Ishikawa (cell line): ENCODE measurements at regions not wholly inside any gene's neighbourhood (a gene's known extent, or its start where the extent isn't known, plus 50 kb on each side); places are given as distances from the start of the nearest gene placed in this dataset.

Source experiments
- CEBPB ChIP-seq: IDR thresholded peaks from 2 replicates; pipeline ENCODE4 v1.6.1; 2012
- CREB1 ChIP-seq: IDR thresholded peaks from 2 replicates; pipeline ENCODE4 v1.6.1; 2012; ENCODE audit warnings: low read depth
- EGR1 ChIP-seq: IDR thresholded peaks from 2 replicates; pipeline ENCODE4 v1.6.1; 2012
- EP300 ChIP-seq: IDR thresholded peaks from 2 replicates; pipeline ENCODE4 v1.6.1; 2012; ENCODE audit warnings: borderline replicate concordance
- FOXM1 ChIP-seq: IDR thresholded peaks from 2 replicates; pipeline ENCODE4 v1.6.1; 2012; ENCODE audit warnings: low read depth, borderline replicate concordance
- NFIC ChIP-seq: IDR thresholded peaks from 2 replicates; pipeline ENCODE4 v1.6.1; 2012
- RAD21 ChIP-seq: IDR thresholded peaks from 2 replicates; pipeline ENCODE4 v1.6.1; 2012; ENCODE audit warnings: low read depth
- TAF1 ChIP-seq: IDR thresholded peaks from 2 replicates; pipeline ENCODE4 v1.6.1; 2012; ENCODE audit warnings: low read depth, mild to moderate bottlenecking
- TCF12 ChIP-seq: IDR thresholded peaks from 2 replicates; pipeline ENCODE4 v1.6.1; 2012; ENCODE audit warnings: low read depth
- TEAD4 ChIP-seq: IDR thresholded peaks from 2 replicates; pipeline ENCODE4 v1.6.1; 2012
- USF1 ChIP-seq: IDR thresholded peaks from 2 replicates; pipeline ENCODE4 v1.6.1; 2012
- YY1 ChIP-seq: IDR thresholded peaks from 2 replicates; pipeline ENCODE4 v1.6.1; 2012; ENCODE audit warnings: low read depth
- ZBTB7A ChIP-seq: IDR thresholded peaks from 2 replicates; pipeline ENCODE4 v1.6.1; 2012; ENCODE audit warnings: low read depth
- TF ChIP-seq, protein P1 (sequence below): IDR thresholded peaks from 2 replicates; pipeline ENCODE4 v1.6.1; 2012; ENCODE audit warnings: low read depth, mild to moderate bottlenecking
- TF ChIP-seq, protein P2 (sequence below): IDR thresholded peaks from 2 replicates; pipeline ENCODE4 v1.6.1; 2012

DNA sequence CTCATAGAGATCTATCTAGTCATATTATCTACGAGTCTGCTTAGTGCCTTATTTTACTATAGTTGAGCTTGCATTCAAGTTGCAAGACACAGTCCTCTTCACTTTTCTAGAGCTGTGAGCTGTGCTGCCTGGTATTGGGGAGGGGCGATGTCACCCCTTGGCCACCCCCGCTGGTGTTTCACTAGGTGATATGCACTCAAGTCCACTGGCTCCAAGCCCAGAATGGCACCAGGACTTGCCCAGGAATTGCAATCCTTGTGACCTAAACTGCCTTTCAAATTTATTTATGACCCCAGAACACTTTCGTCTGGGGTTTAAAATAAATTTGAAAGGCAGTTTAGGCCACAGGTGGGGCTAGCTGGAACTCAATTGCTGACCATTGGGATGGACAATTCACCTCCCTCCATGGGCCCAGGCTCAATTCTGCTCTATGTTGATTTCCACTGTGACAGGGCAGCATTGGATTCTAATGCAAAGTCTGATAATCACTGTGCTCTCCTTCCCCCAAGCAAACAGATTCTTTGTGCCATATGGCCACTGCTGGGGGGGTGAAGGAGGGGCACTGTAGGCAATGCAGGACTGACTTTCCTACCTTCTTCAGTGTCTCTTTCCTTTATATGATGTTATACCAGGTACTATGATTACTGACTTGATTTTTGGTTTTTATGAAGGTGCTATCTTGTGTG is 1244.2 kb upstream of the MIR17HG start:
- no peak for TF ChIP-seq USF1
- TF ChIP-seq TCF12, result no peak
- no peak for TF ChIP-seq EGR1
- TF ChIP-seq ZBTB7A, result no peak

- TF ChIP-seq CEBPB (no peak), USF1 (no peak), NFIC (no peak), YY1 (no peak), EGR1 (no peak), TCF12 (no peak), ZBTB7A (no peak), TEAD4 (no peak), TAF1 (no peak), RAD21 (no peak), FOXM1 (no peak), EP300 (no peak), CREB1 (no peak)
- TF ChIP-seq, protein P1, sequence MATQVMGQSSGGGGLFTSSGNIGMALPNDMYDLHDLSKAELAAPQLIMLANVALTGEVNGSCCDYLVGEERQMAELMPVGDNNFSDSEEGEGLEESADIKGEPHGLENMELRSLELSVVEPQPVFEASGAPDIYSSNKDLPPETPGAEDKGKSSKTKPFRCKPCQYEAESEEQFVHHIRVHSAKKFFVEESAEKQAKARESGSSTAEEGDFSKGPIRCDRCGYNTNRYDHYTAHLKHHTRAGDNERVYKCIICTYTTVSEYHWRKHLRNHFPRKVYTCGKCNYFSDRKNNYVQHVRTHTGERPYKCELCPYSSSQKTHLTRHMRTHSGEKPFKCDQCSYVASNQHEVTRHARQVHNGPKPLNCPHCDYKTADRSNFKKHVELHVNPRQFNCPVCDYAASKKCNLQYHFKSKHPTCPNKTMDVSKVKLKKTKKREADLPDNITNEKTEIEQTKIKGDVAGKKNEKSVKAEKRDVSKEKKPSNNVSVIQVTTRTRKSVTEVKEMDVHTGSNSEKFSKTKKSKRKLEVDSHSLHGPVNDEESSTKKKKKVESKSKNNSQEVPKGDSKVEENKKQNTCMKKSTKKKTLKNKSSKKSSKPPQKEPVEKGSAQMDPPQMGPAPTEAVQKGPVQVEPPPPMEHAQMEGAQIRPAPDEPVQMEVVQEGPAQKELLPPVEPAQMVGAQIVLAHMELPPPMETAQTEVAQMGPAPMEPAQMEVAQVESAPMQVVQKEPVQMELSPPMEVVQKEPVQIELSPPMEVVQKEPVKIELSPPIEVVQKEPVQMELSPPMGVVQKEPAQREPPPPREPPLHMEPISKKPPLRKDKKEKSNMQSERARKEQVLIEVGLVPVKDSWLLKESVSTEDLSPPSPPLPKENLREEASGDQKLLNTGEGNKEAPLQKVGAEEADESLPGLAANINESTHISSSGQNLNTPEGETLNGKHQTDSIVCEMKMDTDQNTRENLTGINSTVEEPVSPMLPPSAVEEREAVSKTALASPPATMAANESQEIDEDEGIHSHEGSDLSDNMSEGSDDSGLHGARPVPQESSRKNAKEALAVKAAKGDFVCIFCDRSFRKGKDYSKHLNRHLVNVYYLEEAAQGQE, result no peak
- TF ChIP-seq, protein P2, sequence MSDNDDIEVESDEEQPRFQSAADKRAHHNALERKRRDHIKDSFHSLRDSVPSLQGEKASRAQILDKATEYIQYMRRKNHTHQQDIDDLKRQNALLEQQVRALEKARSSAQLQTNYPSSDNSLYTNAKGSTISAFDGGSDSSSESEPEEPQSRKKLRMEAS, result no peak
Observed at GRCh38 chr13:90104764-90105163, 1242.7 kb upstream of the MIR17HG start.

- TF ChIP-seq CREB1, result no peak
- no peak for TF ChIP-seq TCF12
- no peak for TF ChIP-seq EP300
- TF ChIP-seq FOXM1, result no peak
- no peak for TF ChIP-seq USF1
Observed at GRCh38 chr13:90105276-90105675, 1242.2 kb upstream of the MIR17HG start.

GRCh38 chr13:90105849-90106496 is 1241.5 kb upstream of the MIR17HG start:
- TF ChIP-seq, protein P1, result no peak
- no peak for TF ChIP-seq FOXM1
- no peak for TF ChIP-seq TEAD4
- TF ChIP-seq TAF1, result no peak
- no peak for TF ChIP-seq ZBTB7A
- TF ChIP-seq EGR1, result no peak
- no peak for TF ChIP-seq USF1
- TF ChIP-seq EP300, result no peak
- no peak for TF ChIP-seq CREB1
- no peak for TF ChIP-seq TCF12
- no peak for TF ChIP-seq RAD21
- TF ChIP-seq YY1, result no peak
- no peak for TF ChIP-seq CEBPB

GRCh38 chr13:90107661-90108060 is 1239.8 kb upstream of the MIR17HG start:
- TF ChIP-seq TAF1 (no peak), EP300 (no peak), ZBTB7A (no peak), YY1 (no peak), FOXM1 (no peak), EGR1 (no peak), TCF12 (no peak), TEAD4 (no peak), USF1 (no peak), RAD21 (no peak), CREB1 (no peak), NFIC (no peak)
- TF ChIP-seq, protein P1, result no peak
- TF ChIP-seq, protein P2, result no peak
